ENCODE measurements at regions not wholly inside any gene's neighbourhood (a gene's known extent, or its start where the extent isn't known, plus 50 kb on each side); places are given as distances from the start of the nearest gene placed in this dataset.

DNA sequence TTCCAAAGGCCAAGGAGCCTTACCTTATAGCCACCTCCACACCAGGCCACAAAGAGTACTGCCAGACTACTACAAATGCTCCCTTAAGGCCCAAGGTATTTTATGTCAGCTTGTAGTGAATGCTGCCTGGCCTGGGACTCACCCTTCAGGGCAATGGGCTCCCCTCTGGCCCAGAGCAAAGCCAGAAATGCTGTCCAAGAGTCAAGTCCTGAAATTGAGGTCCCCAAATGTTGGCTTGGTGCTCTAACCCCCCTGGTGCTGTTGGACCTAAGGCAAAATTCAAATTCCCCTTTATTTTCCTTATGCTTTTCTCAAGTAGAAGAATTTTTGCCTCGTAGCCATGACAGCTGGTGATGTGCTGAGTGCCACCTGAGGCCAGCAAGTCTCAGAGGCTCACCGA is 1354.3 kb upstream of the DIAPH2 start:
- no peak for TF ChIP-seq CTCF (conservative IDR thresholded peaks at IDR 0.05)
- WGBS, 2 experiments (ENCODE audit: insufficient coverage in 1 of 2, insufficient read length in 1 of 2): 89% methylated on average over 2 of the region's 2 CpGs; no CpG with 5 or more reads in 1 of the 2 experiments
- H3K9ac ChIP-seq (ENCODE audit: extremely low read depth, low read length, poor library complexity, severe bottlenecking): no peak overlapping the region
- H3K36me3 Mint-ChIP-seq (ENCODE audit: low read depth): no peaks in the 10 kb centered on the region
- H3K27ac ChIP-seq (ENCODE audit: low read depth, low read length): no peak overlapping the region
- no peak for DNase-seq
- no peaks in the 10 kb centered on the region for H3K9me3 ChIP-seq (ENCODE audit: control insufficient read depth, low read length)
- no peak overlapping the region for H3K4me3 ChIP-seq (ENCODE audit: low read length)
- no peaks in the 10 kb centered on the region for H3K4me1 ChIP-seq (ENCODE audit: control insufficient read depth, insufficient read depth, low read length)
- no peaks in the 10 kb centered on the region for H3K27me3 Mint-ChIP-seq (ENCODE audit: insufficient read depth)
- no peak overlapping the region for H3K4me3 Mint-ChIP-seq
- no peaks in the 10 kb centered on the region for H3K36me3 ChIP-seq (ENCODE audit: control insufficient read depth, insufficient read depth, low read length)
- H3K4me1 Mint-ChIP-seq: peaks cover 24% of the 10 kb centered on the region
- peaks cover 7% of the 10 kb centered on the region for H3K9me3 Mint-ChIP-seq
- H3K27me3 ChIP-seq (ENCODE audit: control insufficient read depth, insufficient read depth, low read length, poor library complexity, severe bottlenecking): no peaks in the 10 kb centered on the region
- no peak overlapping the region for H3K27ac Mint-ChIP-seq

GRCh38 chrX:95332530-95332929 is 1352.1 kb upstream of the DIAPH2 start:
- Histone ChIP-seq H3K9me3 (ENCODE audit: control insufficient read depth, low read length) (no peaks in the 10 kb centered on the region), H3K9ac (ENCODE audit: extremely low read depth, low read length, poor library complexity, severe bottlenecking) (no peak overlapping the region), H3K27me3 (ENCODE audit: control insufficient read depth, insufficient read depth, low read length, poor library complexity, severe bottlenecking) (no peaks in the 10 kb centered on the region), H3K36me3 (ENCODE audit: control insufficient read depth, insufficient read depth, low read length) (no peaks in the 10 kb centered on the region), H3K27ac (ENCODE audit: low read depth, low read length) (no peak overlapping the region), H3K4me1 (ENCODE audit: control insufficient read depth, insufficient read depth, low read length) (no peaks in the 10 kb centered on the region), H3K4me3 (ENCODE audit: low read length) (no peak overlapping the region)
- Mint-ChIP-seq H3K4me1 (peaks cover 24% of the 10 kb centered on the region), H3K27ac (peak overlapping the region; percentile 73), H3K4me3 (peak overlapping the region; percentile 2), H3K36me3 (ENCODE audit: low read depth) (no peaks in the 10 kb centered on the region), H3K9me3 (peaks cover 7% of the 10 kb centered on the region), H3K27me3 (ENCODE audit: insufficient read depth) (no peaks in the 10 kb centered on the region)
- DNase-seq: peak; percentile 58
- TF ChIP-seq CTCF (conservative IDR thresholded peaks at IDR 0.05): no peak
- WGBS, 2 experiments (ENCODE audit: insufficient coverage in 1 of 2, insufficient read length in 1 of 2): 50 to 69% methylated on average over 2 to 8 of the region's 8 CpGs

GRCh38 chrX:95346856-95347255 is 1337.8 kb upstream of the DIAPH2 start:
- no peaks in the 10 kb centered on the region for H3K27me3 ChIP-seq (ENCODE audit: control insufficient read depth, insufficient read depth, low read length, poor library complexity, severe bottlenecking)
- H3K9me3 ChIP-seq (ENCODE audit: control insufficient read depth, low read length): no peaks in the 10 kb centered on the region
- Mint-ChIP-seq H3K27me3 (ENCODE audit: insufficient read depth) (no peaks in the 10 kb centered on the region), H3K36me3 (ENCODE audit: low read depth) (no peaks in the 10 kb centered on the region), H3K9me3 (no peaks in the 10 kb centered on the region), H3K4me1 (peaks cover 8% of the 10 kb centered on the region), H3K27ac (no peak overlapping the region), H3K4me3 (no peak overlapping the region)
- no peak overlapping the region for H3K9ac ChIP-seq (ENCODE audit: extremely low read depth, low read length, poor library complexity, severe bottlenecking)
- H3K4me3 ChIP-seq (ENCODE audit: low read length): no peak overlapping the region
- H3K27ac ChIP-seq (ENCODE audit: low read depth, low read length): no peak overlapping the region
- TF ChIP-seq CTCF (conservative IDR thresholded peaks at IDR 0.05): peak; percentile 71
- no peak for DNase-seq
- H3K4me1 ChIP-seq (ENCODE audit: control insufficient read depth, insufficient read depth, low read length): no peaks in the 10 kb centered on the region
- 90% methylated on average over 2 of the region's 3 CpGs; no CpG with 5 or more reads in 1 of the 2 experiments for WGBS, 2 experiments (ENCODE audit: insufficient coverage in 1 of 2, insufficient read length in 1 of 2)
- H3K36me3 ChIP-seq (ENCODE audit: control insufficient read depth, insufficient read depth, low read length): no peaks in the 10 kb centered on the region
